ENCODE measurements at regions not wholly inside any gene's neighbourhood (a gene's known extent, or its start where the extent isn't known, plus 50 kb on each side); places are given as distances from the start of the nearest gene placed in this dataset.

- FAIRE-seq (no peak), DNase-seq (ENCODE audit: low read depth, low spot score) (no peak), ATAC-seq (no peak)
- H3K4me2 ChIP-seq (ENCODE audit: control insufficient read depth, insufficient read depth) = no peak overlapping the region
- H3K9ac ChIP-seq (ENCODE audit: control insufficient read depth, insufficient read depth, low read length) = no peak overlapping the region
- H3K9me3 ChIP-seq (replicated peaks; ENCODE audit: control insufficient read depth, insufficient read depth, low read length) = no peaks in the 10 kb centered on the region
- BruUV-seq (replicated peaks) = no TSS peak
- 0% methylated on average over 1 of the region's 1 CpG for WGBS (ENCODE audit: insufficient coverage, insufficient replicate concordance, low lambda C conversion rate, missing lambda C conversion rate)
- ChIA-PET POLR2A (no interaction called here), CTCF (no interaction called here), RAD21 (ENCODE audit: unreplicated experiment) (no interaction called here), SMC1A (ENCODE audit: uncharacterized antibody, unreplicated experiment) (interaction anchor here (0.8 kb wide), 1 partner anchor 8 kb away, joined by 3 read pairs; no protein-coding TSS in a partner anchor)
- no peaks in the 10 kb centered on the region for H4K20me1 ChIP-seq (ENCODE audit: control insufficient read depth, insufficient read depth)
- H3K4me3 ChIP-seq = no peak overlapping the region
- no peak for TF ChIP-seq MEF2B (IDR thresholded peaks at IDR 0.05; ENCODE audit: partially characterized antibody, poor library complexity, severe bottlenecking)
- TF ChIP-seq ZNF592 (IDR thresholded peaks at IDR 0.05) = no peak
- TF ChIP-seq PAX5 (IDR thresholded peaks at IDR 0.05; ENCODE audit: borderline replicate concordance, low read depth, low read length) = no peak
- no peak for TF ChIP-seq E2F4 (IDR thresholded peaks at IDR 0.05; ENCODE audit: low read depth, low read length)
- no peak for TF ChIP-seq CUX1 (IDR thresholded peaks at IDR 0.05; ENCODE audit: insufficient replicate concordance, low read depth, low read length)
- intact Hi-C loops (cut with micrococcal nuclease; ENCODE audit: unreplicated experiment) (no loop called here), in situ Hi-C loops (cut with MboI) (no loop called here)
- no peaks in the 10 kb centered on the region for H3K4me1 ChIP-seq (ENCODE audit: control insufficient read depth, insufficient read depth, low read length)
- H3K27ac ChIP-seq (ENCODE audit: control insufficient read depth, insufficient read depth) = no peak overlapping the region
- no peaks in the 10 kb centered on the region for H3K79me2 ChIP-seq (ENCODE audit: control insufficient read depth, insufficient read depth, low read length)
- no peaks in the 10 kb centered on the region for H3K36me3 ChIP-seq (ENCODE audit: control insufficient read depth in 2 of 2, insufficient read depth in 2 of 2, low read length in 1 of 2)
- H3K27me3 ChIP-seq (replicated peaks in 1 of 2; ENCODE audit: control insufficient read depth in 2 of 2, insufficient read depth in 2 of 2, low read length in 1 of 2) = no peaks in the 10 kb centered on the region
- H2AFZ ChIP-seq (ENCODE audit: control insufficient read depth, low read depth, low read length) = no peak overlapping the region
Measured at GRCh38 chrX:145687707-145688106, 129.9 kb upstream of the SLITRK2 start.

Data from GM12878 (cell line).